ENCODE measurements at regions not wholly inside any gene's neighbourhood (a gene's known extent, or its start where the extent isn't known, plus 50 kb on each side); places are given as distances from the start of the nearest gene placed in this dataset.

DNA sequence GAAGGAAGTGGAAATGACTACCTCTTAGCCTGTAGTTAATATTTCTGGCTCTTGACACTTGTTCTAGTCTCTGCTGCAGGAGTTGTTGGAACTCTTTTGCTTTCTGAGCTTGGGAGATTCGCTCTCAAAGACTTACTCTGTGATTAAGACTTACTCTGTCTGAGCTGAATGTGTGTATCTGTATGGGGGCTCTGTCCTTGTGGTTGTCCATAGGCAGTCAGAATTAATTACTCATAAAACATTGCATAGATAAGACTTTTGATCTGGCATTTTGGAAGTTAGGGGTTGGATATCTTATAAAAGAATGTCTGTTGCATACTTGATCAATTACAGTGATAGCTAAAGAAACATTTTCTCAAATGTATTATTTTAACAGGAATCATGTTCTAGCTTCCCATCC is 199.2 kb upstream of the KIAA1217 start:
- TF ChIP-seq, protein P1, sequence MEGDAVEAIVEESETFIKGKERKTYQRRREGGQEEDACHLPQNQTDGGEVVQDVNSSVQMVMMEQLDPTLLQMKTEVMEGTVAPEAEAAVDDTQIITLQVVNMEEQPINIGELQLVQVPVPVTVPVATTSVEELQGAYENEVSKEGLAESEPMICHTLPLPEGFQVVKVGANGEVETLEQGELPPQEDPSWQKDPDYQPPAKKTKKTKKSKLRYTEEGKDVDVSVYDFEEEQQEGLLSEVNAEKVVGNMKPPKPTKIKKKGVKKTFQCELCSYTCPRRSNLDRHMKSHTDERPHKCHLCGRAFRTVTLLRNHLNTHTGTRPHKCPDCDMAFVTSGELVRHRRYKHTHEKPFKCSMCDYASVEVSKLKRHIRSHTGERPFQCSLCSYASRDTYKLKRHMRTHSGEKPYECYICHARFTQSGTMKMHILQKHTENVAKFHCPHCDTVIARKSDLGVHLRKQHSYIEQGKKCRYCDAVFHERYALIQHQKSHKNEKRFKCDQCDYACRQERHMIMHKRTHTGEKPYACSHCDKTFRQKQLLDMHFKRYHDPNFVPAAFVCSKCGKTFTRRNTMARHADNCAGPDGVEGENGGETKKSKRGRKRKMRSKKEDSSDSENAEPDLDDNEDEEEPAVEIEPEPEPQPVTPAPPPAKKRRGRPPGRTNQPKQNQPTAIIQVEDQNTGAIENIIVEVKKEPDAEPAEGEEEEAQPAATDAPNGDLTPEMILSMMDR (IDR thresholded peaks at IDR 0.05) = no peak
- no peak for TF ChIP-seq POLR2A (IDR thresholded peaks at IDR 0.05)
- no peak for TF ChIP-seq EP300 (IDR thresholded peaks at IDR 0.05)

All from tibial nerve (tissue), 4 donors.